H9 (cell line): ENCODE measurements at regions not wholly inside any gene's neighbourhood (a gene's known extent, or its start where the extent isn't known, plus 50 kb on each side); places are given as distances from the start of the nearest gene placed in this dataset.

ENCODE experiments used
- DNase-seq: peaks from one replicate; pipeline ENCODE4 v3.0.0-alpha.2; 2017
- H2AFZ ChIP-seq: one replicate; pipeline ENCODE4 v1.6.1; 2013; ENCODE audit warnings: mild to moderate bottlenecking, low read length, control low read depth, moderate library complexity
- H2AK5ac ChIP-seq: 2 replicates; pipeline ENCODE4 v1.6.1; 2013; ENCODE audit warnings: low read length, control low read depth, mixed read lengths; ENCODE audit not compliant: insufficient read length
- H2BK120ac ChIP-seq: one replicate; pipeline ENCODE4 v1.6.1; 2013; ENCODE audit warnings: low read depth, mild to moderate bottlenecking, low read length, control low read depth, inconsistent platforms; ENCODE audit not compliant: poor library complexity, severe bottlenecking
- H2BK12ac ChIP-seq: 2 replicates; pipeline ENCODE4 v1.6.1; 2013; ENCODE audit warnings: low read length, control low read depth, mixed read lengths, low read depth; ENCODE audit not compliant: insufficient read length
- H2BK15ac ChIP-seq: 2 replicates; pipeline ENCODE4 v1.6.1; 2013; ENCODE audit warnings: low read depth, low read length, control low read depth
- H2BK20ac ChIP-seq: one replicate; pipeline ENCODE4 v1.6.1; 2013; ENCODE audit warnings: low read depth, mild to moderate bottlenecking, low read length, control low read depth, inconsistent platforms; ENCODE audit not compliant: poor library complexity, severe bottlenecking
- H2BK5ac ChIP-seq: 2 replicates; pipeline ENCODE4 v1.6.1; 2013; ENCODE audit warnings: low read length, control low read depth, mixed read lengths; ENCODE audit not compliant: insufficient read length
- H3K14ac ChIP-seq: 2 replicates; pipeline ENCODE4 v1.6.1; 2013; ENCODE audit warnings: low read length, control low read depth; ENCODE audit not compliant: insufficient read depth
- H3K18ac ChIP-seq: 2 replicates; pipeline ENCODE4 v1.6.1; 2013; ENCODE audit warnings: low read depth, mild to moderate bottlenecking, mixed read lengths, low read length, control low read depth; ENCODE audit not compliant: insufficient read length
- H3K23ac ChIP-seq: 2 replicates; pipeline ENCODE4 v1.6.1; 2013; ENCODE audit warnings: low read length, control low read depth, mixed read lengths, low read depth; ENCODE audit not compliant: insufficient read length
- H3K23me2 ChIP-seq: 2 replicates; pipeline ENCODE4 v1.6.1; 2013; ENCODE audit warnings: low read depth, mild to moderate bottlenecking, mixed read lengths, low read length, control low read depth; ENCODE audit not compliant: insufficient read length, poor library complexity, severe bottlenecking
- H3K27ac ChIP-seq: 2 replicates; pipeline ENCODE4 v1.5.1; 2013; ENCODE audit warnings: low read length, control low read depth, mixed read lengths, low read depth; ENCODE audit not compliant: insufficient read length
- H3K27me3 ChIP-seq: 2 replicates; pipeline ENCODE4 v1.6.1; 2013; ENCODE audit warnings: low read length, control low read depth, inconsistent platforms; ENCODE audit not compliant: insufficient read depth
- H3K4ac ChIP-seq: 2 replicates; pipeline ENCODE4 v1.6.1; 2013; ENCODE audit warnings: low read depth, mild to moderate bottlenecking, control low read depth, inconsistent platforms, low read length, moderate library complexity
- H3K4me1 ChIP-seq: 2 replicates; pipeline ENCODE4 v1.6.1; 2013; ENCODE audit warnings: low read length, control low read depth, inconsistent platforms; ENCODE audit not compliant: insufficient read depth
- H3K4me2 ChIP-seq: 2 replicates; pipeline ENCODE4 v1.6.1; 2013; ENCODE audit warnings: low read length, control low read depth, mixed read lengths; ENCODE audit not compliant: insufficient read length, insufficient read depth
- H3K56ac ChIP-seq: 2 replicates; pipeline ENCODE4 v1.6.1; 2013; ENCODE audit warnings: low read depth, mild to moderate bottlenecking, mixed read lengths, low read length, control low read depth; ENCODE audit not compliant: insufficient read length
- H3K79me1 ChIP-seq: 2 replicates; pipeline ENCODE4 v1.6.1; 2013; ENCODE audit warnings: low read depth, mild to moderate bottlenecking, moderate library complexity, low read length, control low read depth, inconsistent platforms; ENCODE audit not compliant: insufficient read depth, poor library complexity, severe bottlenecking
- H3K79me2 ChIP-seq: 2 replicates; pipeline ENCODE4 v1.6.1; 2013; ENCODE audit warnings: low read length, control low read depth, inconsistent platforms; ENCODE audit not compliant: insufficient read depth
- H3K9ac ChIP-seq: 2 replicates; pipeline ENCODE4 v1.6.1; 2013; ENCODE audit warnings: low read length, control low read depth, mixed read lengths; ENCODE audit not compliant: insufficient read length; ENCODE audit errors: extremely low read depth
- H3K9me3 ChIP-seq: one replicate; pipeline ENCODE4 v1.6.1; 2013; ENCODE audit warnings: low read depth, low read length, inconsistent platforms; ENCODE audit not compliant: control insufficient read depth
- H3T11ph ChIP-seq: one replicate; pipeline ENCODE4 v1.6.1; 2013; ENCODE audit warnings: mild to moderate bottlenecking, low read length, control low read depth, inconsistent platforms
- H4K20me1 ChIP-seq: one replicate; pipeline ENCODE4 v1.6.1; 2013; ENCODE audit not compliant: control insufficient read depth, insufficient read length, insufficient read depth
- H4K5ac ChIP-seq: 2 replicates; pipeline ENCODE4 v1.6.1; 2013; ENCODE audit warnings: low read depth, mild to moderate bottlenecking, mixed read lengths, low read length, control low read depth; ENCODE audit not compliant: insufficient read length
- H4K8ac ChIP-seq: replicated peaks from 2 replicates; pipeline ENCODE4 v1.6.1; 2013; ENCODE audit warnings: low read length, control low read depth, mixed read lengths, low read depth; ENCODE audit not compliant: insufficient read length
- H4K91ac ChIP-seq: 2 replicates; pipeline ENCODE4 v1.6.1; 2013; ENCODE audit warnings: low read depth, mild to moderate bottlenecking, moderate library complexity, mixed read lengths, low read length, control low read depth; ENCODE audit not compliant: insufficient read length
- H3K27ac Mint-ChIP-seq, 3 experiments: 2 replicates in 2 of 3; 3 replicates in 1 of 3; pipeline ENCODE4 v1.8.0; 2020 to 2021; ENCODE audit warnings: mixed read lengths in 3 of 3, mild to moderate bottlenecking in 1 of 3, moderate library complexity in 1 of 3
- H3K27me3 Mint-ChIP-seq: 2 replicates; pipeline ENCODE4 v1.8.0; 2021; ENCODE audit warnings: low read depth, mild to moderate bottlenecking, moderate library complexity, mixed read lengths
- H3K36me3 Mint-ChIP-seq, 3 experiments: 2 replicates in 2 of 3; 3 replicates in 1 of 3; pipeline ENCODE4 v1.8.0; 2020 to 2021; ENCODE audit warnings: low read depth in 3 of 3, mixed read lengths in 3 of 3; ENCODE audit not compliant: insufficient read depth in 1 of 3
- H3K4me1 Mint-ChIP-seq, 2 experiments: 2 replicates each; pipeline ENCODE4 v1.8.0; 2020; ENCODE audit warnings: mixed read lengths in 2 of 2
- H3K4me3 Mint-ChIP-seq, 2 experiments: 2 replicates in 1 of 2; 3 replicates in 1 of 2; pipeline ENCODE4 v1.8.0; 2020 to 2021; ENCODE audit warnings: mild to moderate bottlenecking in 2 of 2, mixed read lengths in 2 of 2, moderate library complexity in 1 of 2
- H3K9me3 Mint-ChIP-seq, 2 experiments: 2 replicates in 1 of 2; 3 replicates in 1 of 2; pipeline ENCODE4 v1.8.0; 2020; ENCODE audit warnings: mild to moderate bottlenecking in 2 of 2, mixed read lengths in 2 of 2, moderate library complexity in 1 of 2
- WGBS: extraction: QIAGEN DNeasy Blood & Tissue Kit; methylation state at CpG from one replicate; pipeline ENCODE4 v1.1.7; 2013; ENCODE audit warnings: missing lambda C conversion rate, low lambda C conversion rate, mixed read lengths; ENCODE audit not compliant: insufficient read length; ENCODE audit errors: extremely low coverage; 5-methylcytosine and 5-hydroxymethylcytosine counted together
- TF ChIP-seq, protein P1 (sequence below): fragments of 200-600 bp; sonication (generic); conservative IDR thresholded peaks from 3 replicates; pipeline ENCODE4 v1.8.0; 2021; ENCODE audit warnings: antibody characterized with exemption, mild to moderate bottlenecking

DNA sequence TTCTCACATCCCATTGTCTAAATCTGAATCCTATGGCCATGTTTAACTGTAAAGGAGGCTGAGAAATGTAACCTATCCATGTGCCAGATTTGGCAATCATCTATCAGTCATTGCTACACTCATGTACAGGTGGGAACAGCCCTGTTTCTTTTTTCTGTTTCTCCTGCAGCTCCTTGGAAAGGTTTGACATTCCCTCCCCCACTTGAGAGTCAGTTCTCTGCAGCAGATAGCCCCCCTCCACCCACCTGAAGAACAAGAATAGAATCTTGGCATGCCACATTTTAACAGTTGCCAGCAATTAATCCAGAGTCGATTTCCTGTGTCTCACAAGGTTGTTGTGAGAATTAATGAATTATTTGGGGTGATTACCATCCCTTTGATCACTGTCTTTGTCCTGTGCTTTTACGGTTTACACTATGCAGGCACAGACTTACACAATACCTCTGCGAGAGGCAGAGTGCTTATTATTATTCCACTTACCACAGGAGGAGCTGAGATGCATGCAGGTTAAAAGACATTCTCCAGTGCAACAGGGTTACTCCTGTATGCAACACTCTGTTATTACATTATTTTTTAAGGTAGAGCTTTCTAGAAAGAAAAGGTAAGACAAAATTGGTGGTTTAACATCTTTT, 351.0 kb upstream of the THRB start:
- Mint-ChIP-seq H3K36me3 (no peaks in the 10 kb centered on the region), H3K27ac (peak overlapping the region in 1 of 3 experiments; percentile 19; a peak in 1 of 7 replicates), H3K27me3 (no peaks in the 10 kb centered on the region), H3K9me3 (no peaks in the 10 kb centered on the region), H3K4me3 (no peak overlapping the region), H3K4me1 (peaks cover 16 to 30% of the 10 kb centered on the region in 2 experiments)
- no peak overlapping the region for H2BK120ac ChIP-seq
- H2AK5ac ChIP-seq, result no peak overlapping the region
- no peak overlapping the region for H2AFZ ChIP-seq
- no peak overlapping the region for H4K91ac ChIP-seq
- no peaks in the 10 kb centered on the region; the same call in 1 of the 2 replicates for H3K27me3 ChIP-seq
- H3T11ph ChIP-seq, result no peak overlapping the region
- no peak overlapping the region for H3K23ac ChIP-seq
- no peak overlapping the region for H3K4ac ChIP-seq
- DNase-seq, result no peak
- H3K9me3 ChIP-seq, result no peaks in the 10 kb centered on the region
- no peaks in the 10 kb centered on the region for H3K79me2 ChIP-seq
- H2BK12ac ChIP-seq, result no peak overlapping the region
- no peaks in the 10 kb centered on the region for H3K23me2 ChIP-seq
- no peak overlapping the region for H2BK20ac ChIP-seq
- H3K4me2 ChIP-seq, result no peak overlapping the region
- no peak overlapping the region for H2BK15ac ChIP-seq
- no CpG with 5 or more reads among the region's 3 CpGs for WGBS
- TF ChIP-seq, protein P1, sequence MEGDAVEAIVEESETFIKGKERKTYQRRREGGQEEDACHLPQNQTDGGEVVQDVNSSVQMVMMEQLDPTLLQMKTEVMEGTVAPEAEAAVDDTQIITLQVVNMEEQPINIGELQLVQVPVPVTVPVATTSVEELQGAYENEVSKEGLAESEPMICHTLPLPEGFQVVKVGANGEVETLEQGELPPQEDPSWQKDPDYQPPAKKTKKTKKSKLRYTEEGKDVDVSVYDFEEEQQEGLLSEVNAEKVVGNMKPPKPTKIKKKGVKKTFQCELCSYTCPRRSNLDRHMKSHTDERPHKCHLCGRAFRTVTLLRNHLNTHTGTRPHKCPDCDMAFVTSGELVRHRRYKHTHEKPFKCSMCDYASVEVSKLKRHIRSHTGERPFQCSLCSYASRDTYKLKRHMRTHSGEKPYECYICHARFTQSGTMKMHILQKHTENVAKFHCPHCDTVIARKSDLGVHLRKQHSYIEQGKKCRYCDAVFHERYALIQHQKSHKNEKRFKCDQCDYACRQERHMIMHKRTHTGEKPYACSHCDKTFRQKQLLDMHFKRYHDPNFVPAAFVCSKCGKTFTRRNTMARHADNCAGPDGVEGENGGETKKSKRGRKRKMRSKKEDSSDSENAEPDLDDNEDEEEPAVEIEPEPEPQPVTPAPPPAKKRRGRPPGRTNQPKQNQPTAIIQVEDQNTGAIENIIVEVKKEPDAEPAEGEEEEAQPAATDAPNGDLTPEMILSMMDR, result no peak
- no peak overlapping the region for H3K9ac ChIP-seq
- peaks cover 3% of the 10 kb centered on the region; the same call in 1 of the 2 replicates for H3K4me1 ChIP-seq
- H3K14ac ChIP-seq, result no peak overlapping the region
- H3K56ac ChIP-seq, result no peak overlapping the region
- H2BK5ac ChIP-seq, result no peak overlapping the region
- no peak overlapping the region for H4K8ac ChIP-seq
- H4K20me1 ChIP-seq, result no peaks in the 10 kb centered on the region
- H3K27ac ChIP-seq, result no peak overlapping the region
- no peak overlapping the region for H4K5ac ChIP-seq
- no peak overlapping the region for H3K18ac ChIP-seq
- no peaks in the 10 kb centered on the region for H3K79me1 ChIP-seq
